ENCODE measurements at regions not wholly inside any gene's neighbourhood (a gene's known extent, or its start where the extent isn't known, plus 50 kb on each side); places are given as distances from the start of the nearest gene placed in this dataset.

GRCh38 chr14:101470266-101470665, 91.0 kb upstream of the DIO3 start:
- no peak for TF ChIP-seq EZH2 (IDR thresholded peaks at IDR 0.05; ENCODE audit: insufficient read depth, poor library complexity, severe bottlenecking)
- TF ChIP-seq EZH2phosphoT487 (IDR thresholded peaks at IDR 0.05; ENCODE audit: insufficient read depth, low read depth): no peak
